ENCODE measurements at regions not wholly inside any gene's neighbourhood (a gene's known extent, or its start where the extent isn't known, plus 50 kb on each side); places are given as distances from the start of the nearest gene placed in this dataset.

DNA sequence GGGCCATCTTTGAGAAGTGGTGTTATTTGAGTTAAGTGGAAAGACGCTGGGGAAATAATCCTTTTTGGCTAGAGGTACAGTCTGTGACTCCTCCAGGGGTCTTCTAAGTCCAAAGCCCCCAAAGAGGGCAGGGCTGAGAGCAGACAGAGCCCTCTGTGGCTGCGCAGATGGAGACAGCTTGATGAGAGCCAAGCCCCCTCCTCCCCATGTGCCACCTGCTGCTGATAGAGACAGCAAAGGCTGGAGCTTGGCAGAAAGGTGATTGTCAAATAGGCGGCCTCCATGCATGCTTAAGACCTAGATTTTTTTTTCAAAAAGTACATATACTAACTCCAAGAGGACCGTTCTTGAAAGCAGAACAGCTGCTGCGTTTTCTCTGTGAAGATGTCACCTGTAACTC, 72.4 kb downstream of the CRYGS start:
- no peaks in the 10 kb centered on the region for H3K9me3 ChIP-seq (ENCODE audit: control insufficient read depth, low read depth, low read length)
- Mint-ChIP-seq H3K4me1 (peaks cover 0 to 2% of the 10 kb centered on the region in 2 experiments; a peak in 1 of 4 replicates), H3K9me3 (no peaks in the 10 kb centered on the region), H3K27me3 (ENCODE audit: low read depth) (peaks cover 20% of the 10 kb centered on the region), H3K27ac (no peak overlapping the region), H3K36me3 (ENCODE audit: insufficient read depth in 1 of 3, low read depth in 3 of 3) (no peaks in the 10 kb centered on the region), H3K4me3 (no peak overlapping the region)
- H3K4me1 ChIP-seq (ENCODE audit: insufficient read depth, low read length): no peaks in the 10 kb centered on the region
- H2BK12ac ChIP-seq (ENCODE audit: insufficient read length, low read depth, low read length): no peak overlapping the region
- no peaks in the 10 kb centered on the region for H4K20me1 ChIP-seq (ENCODE audit: control insufficient read depth, insufficient read depth, insufficient read length)
- H2AK5ac ChIP-seq (ENCODE audit: insufficient read length, low read length): no peak overlapping the region
- no peak overlapping the region for H3K14ac ChIP-seq (ENCODE audit: insufficient read depth, low read length)
- H3K27me3 ChIP-seq (ENCODE audit: insufficient read depth, low read length): no peaks in the 10 kb centered on the region
- no peaks in the 10 kb centered on the region for H3K79me2 ChIP-seq (ENCODE audit: insufficient read depth, low read length)
- no CpG with 5 or more reads among the region's 5 CpGs for WGBS (ENCODE audit: extremely low coverage, insufficient read length, low lambda C conversion rate)
- no peak overlapping the region for H4K5ac ChIP-seq (ENCODE audit: insufficient read length, low read depth, low read length)
- no peak overlapping the region for H3K4ac ChIP-seq (ENCODE audit: low read depth, low read length)
- no peak overlapping the region for H3T11ph ChIP-seq (ENCODE audit: low read length)
- H3K27ac ChIP-seq (ENCODE audit: insufficient read length, low read depth, low read length): no peak overlapping the region
- no peaks in the 10 kb centered on the region for H3K23me2 ChIP-seq (ENCODE audit: insufficient read length, low read depth, low read length, poor library complexity, severe bottlenecking)
- no peak overlapping the region for H2BK15ac ChIP-seq (ENCODE audit: low read depth, low read length)
- no peaks in the 10 kb centered on the region for H3K79me1 ChIP-seq (ENCODE audit: insufficient read depth, low read depth, low read length, poor library complexity, severe bottlenecking)
- H2BK5ac ChIP-seq (ENCODE audit: insufficient read length, low read length): no peak overlapping the region
- H2BK20ac ChIP-seq (ENCODE audit: low read depth, low read length, poor library complexity, severe bottlenecking): no peak overlapping the region
- no peak overlapping the region for H2AFZ ChIP-seq (ENCODE audit: low read length)
- H2BK120ac ChIP-seq (ENCODE audit: low read depth, low read length, poor library complexity, severe bottlenecking): no peak overlapping the region
- TF ChIP-seq, protein P1, sequence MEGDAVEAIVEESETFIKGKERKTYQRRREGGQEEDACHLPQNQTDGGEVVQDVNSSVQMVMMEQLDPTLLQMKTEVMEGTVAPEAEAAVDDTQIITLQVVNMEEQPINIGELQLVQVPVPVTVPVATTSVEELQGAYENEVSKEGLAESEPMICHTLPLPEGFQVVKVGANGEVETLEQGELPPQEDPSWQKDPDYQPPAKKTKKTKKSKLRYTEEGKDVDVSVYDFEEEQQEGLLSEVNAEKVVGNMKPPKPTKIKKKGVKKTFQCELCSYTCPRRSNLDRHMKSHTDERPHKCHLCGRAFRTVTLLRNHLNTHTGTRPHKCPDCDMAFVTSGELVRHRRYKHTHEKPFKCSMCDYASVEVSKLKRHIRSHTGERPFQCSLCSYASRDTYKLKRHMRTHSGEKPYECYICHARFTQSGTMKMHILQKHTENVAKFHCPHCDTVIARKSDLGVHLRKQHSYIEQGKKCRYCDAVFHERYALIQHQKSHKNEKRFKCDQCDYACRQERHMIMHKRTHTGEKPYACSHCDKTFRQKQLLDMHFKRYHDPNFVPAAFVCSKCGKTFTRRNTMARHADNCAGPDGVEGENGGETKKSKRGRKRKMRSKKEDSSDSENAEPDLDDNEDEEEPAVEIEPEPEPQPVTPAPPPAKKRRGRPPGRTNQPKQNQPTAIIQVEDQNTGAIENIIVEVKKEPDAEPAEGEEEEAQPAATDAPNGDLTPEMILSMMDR (conservative IDR thresholded peaks at IDR 0.05): no peak
- H4K8ac ChIP-seq (replicated peaks; ENCODE audit: insufficient read length, low read depth, low read length): no peak overlapping the region
- H3K9ac ChIP-seq (ENCODE audit: extremely low read depth, insufficient read length, low read length): no peak overlapping the region
- no peak overlapping the region for H4K91ac ChIP-seq (ENCODE audit: insufficient read length, low read depth, low read length)
- no peak overlapping the region for H3K4me2 ChIP-seq (ENCODE audit: insufficient read depth, insufficient read length, low read length)
- H3K23ac ChIP-seq (ENCODE audit: insufficient read length, low read depth, low read length): no peak overlapping the region
- no peak for DNase-seq
- no peak overlapping the region for H3K56ac ChIP-seq (ENCODE audit: insufficient read length, low read depth, low read length)
- H3K18ac ChIP-seq (ENCODE audit: insufficient read length, low read depth, low read length): no peak overlapping the region

Data from H9 (cell line).